GM19351 (cell line): ENCODE measurements at regions not wholly inside any gene's neighbourhood (a gene's known extent, or its start where the extent isn't known, plus 50 kb on each side); places are given as distances from the start of the nearest gene placed in this dataset.

ENCODE experiments used
- ATAC-seq: cut with Tn5 transposase; IDR thresholded peaks from one replicate; pipeline ENCODE4 v1.9.1; 2021; ENCODE audit warnings: mild to moderate bottlenecking, moderate library complexity; ENCODE audit not compliant: unreplicated experiment

GRCh38 chr9:86703346-86703745, 244.0 kb downstream of the GAS1 start:
- no peak for ATAC-seq

DNA sequence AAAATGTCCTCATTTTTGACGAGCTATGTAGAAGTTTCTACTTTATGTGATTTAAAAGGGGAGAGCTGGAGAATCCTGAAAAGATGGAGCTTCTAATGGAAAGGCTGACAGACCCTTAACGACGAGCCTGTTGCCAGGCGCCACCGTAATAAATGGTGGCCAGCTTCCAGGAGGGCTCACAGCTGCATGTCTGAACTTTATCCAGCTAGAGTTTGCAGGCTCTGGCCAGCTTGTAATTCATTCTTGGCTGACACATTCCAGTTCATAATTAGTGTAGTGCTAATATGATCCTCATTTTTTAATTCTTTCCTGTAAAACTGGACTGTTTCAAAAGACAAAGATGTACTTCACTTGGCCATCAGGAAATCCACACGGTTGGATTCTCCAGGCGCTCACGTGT, 246.7 kb downstream of the GAS1 start:
- no peak for ATAC-seq

GRCh38 chr9:86697999-86698398, 249.3 kb downstream of the GAS1 start:
- no peak for ATAC-seq

- ATAC-seq = no peak
These were observed 250.1 kb downstream of the GAS1 start for GRCh38 chr9:86697213-86697612.

- ATAC-seq = no peak
These were observed 251.3 kb downstream of the GAS1 start for GRCh38 chr9:86695910-86696424.

DNA sequence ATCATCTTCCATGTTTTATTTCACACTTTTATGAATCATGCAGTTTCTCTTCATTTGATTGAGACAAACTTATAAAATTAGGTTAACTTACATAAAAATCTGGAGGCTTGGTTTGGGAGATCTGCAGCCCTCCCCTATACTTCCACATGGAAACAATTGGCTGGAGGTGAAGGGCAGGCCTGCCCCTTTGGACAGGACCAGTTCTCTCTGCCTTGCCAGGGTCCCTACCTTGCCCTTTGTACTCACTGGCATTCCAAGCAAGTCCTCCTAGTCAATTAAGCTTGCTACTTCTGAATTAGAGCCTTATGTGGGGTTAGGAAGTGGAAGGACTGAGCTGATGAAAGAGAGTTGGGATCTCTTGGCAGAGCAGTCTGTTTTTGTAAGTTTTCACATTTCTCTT, 257.3 kb downstream of the GAS1 start:
- no peak for ATAC-seq

- no peak for ATAC-seq
These were observed 259.5 kb downstream of the GAS1 start for GRCh38 chr9:86687788-86688187.

DNA sequence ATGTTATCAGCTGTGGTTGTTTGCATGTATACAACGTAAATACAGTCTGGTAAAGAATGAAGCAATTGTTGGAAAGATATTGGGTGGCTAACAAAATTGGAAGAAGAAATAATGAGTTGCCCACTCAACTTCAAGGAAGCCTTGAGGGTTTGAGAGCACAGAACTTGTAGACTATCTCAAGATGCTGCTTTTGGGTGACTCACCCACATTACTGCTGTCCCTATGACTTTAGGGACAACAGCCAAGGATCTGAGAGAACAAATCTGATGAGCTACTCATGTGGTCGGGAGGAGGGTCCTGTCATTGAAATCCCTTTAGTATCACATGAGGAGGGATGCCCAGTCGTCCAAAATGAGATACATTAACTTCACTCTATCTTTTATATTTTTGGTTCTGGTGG, 261.8 kb downstream of the GAS1 start:
- ATAC-seq = no peak

- no peak for ATAC-seq
These were observed 263.2 kb downstream of the GAS1 start for GRCh38 chr9:86684148-86684547.

DNA sequence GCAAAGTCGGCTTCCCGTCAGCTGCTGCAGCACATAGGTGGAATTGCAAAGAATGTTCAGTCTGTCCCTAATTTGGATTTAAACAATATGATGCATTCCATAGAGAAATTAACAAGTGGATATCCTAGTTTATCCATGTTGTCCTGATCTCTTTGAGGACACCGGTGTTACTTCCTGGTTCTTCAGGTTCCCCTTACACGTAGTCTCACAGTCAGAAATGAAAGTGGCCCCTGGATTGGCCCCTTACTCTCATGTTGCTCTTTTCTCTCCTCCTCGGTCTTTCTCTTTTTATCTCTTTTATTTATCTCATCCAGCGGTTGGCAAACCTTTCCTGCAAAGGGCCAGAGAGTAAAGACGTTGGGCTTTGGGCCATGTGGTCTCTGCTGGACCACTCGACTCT, 265.1 kb downstream of the GAS1 start:
- no peak for ATAC-seq

DNA sequence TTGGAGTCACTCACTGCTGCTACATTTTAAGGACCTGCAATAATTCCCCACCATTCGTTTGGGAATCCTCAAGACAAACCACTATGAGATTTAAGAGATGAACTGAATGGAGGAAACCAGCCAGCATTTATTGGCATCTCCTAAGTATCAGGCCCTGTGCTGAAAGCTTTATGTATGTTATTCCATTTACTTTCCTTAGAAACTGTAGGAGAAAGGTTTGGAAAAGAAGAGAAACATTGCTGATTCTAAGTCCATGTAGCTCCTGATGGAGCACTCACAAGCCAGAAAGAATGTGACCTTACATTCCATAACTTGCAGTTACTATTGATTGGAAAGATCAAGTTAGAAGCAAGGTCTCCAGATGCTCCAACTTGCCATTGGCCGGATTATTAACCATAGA, 267.4 kb downstream of the GAS1 start:
- no peak for ATAC-seq

GRCh38 chr9:86676396-86676795, 270.9 kb downstream of the GAS1 start:
- ATAC-seq = no peak

DNA sequence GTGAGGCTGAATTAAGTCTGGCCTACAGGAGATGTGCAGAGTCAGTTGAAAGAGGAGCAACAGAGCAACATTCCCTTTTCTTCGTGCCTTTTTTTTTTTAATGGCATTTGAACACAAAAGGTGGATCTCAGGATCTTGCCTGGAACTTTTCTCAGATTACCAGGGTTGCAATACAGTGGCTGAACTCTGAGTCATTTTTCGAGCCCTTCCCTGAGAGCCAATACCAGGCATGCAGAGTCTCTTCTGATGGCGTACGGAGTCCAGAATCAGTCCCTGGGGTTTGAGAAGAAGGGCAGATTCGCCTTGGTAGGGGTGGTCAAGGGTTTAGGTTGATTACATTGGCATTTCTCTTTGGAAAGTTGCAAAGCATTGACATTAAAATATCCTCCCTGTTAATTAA, 271.5 kb downstream of the GAS1 start:
- no peak for ATAC-seq

- ATAC-seq = no peak
These were observed 272.8 kb downstream of the GAS1 start for GRCh38 chr9:86674487-86674886.

- ATAC-seq = no peak
These were observed 274.3 kb downstream of the GAS1 start for GRCh38 chr9:86672966-86673365.

GRCh38 chr9:86672301-86672700, 275.0 kb downstream of the GAS1 start:
- ATAC-seq = no peak

DNA sequence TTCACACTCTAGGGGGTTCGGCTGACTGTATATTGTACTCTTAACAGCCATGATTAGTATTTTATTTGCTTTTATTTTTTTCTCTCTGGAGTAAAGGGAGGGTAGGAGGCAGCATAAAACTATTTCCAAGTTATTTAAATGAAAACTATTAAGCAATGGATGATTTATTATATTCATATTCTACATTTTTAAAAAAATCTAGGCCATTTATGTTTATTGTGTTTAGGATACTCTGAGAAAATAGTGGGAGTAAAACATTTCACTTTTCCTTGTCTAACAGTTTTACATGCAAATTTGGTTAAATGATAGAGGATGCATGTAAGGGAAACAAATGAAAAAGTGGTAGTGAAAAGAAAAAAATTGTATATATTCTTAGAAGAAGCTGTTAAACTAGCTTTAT, 276.3 kb downstream of the GAS1 start:
- ATAC-seq = no peak

- ATAC-seq = no peak
These were observed 276.8 kb downstream of the GAS1 start for GRCh38 chr9:86670536-86670935.

GRCh38 chr9:86670076-86670475, 277.2 kb downstream of the GAS1 start:
- ATAC-seq = no peak

DNA sequence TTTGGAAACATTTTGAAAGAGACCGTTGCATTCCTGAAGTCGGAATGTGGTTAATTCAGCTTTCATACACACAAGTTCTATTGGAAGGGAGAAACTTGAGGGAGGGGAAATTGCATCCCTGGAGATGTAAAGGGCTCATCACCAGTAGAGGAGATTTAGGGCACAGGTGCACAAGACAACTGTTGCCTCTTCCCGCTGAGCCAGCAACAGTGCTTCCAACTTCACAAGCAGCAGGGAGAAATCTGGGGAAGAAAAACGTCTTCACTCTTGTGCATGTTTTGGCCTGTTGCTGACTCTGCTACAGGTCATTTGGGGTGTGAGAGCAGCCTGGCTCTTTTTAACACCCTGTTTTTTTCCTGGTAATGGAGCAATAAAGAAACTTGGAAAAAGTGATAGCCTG, 277.9 kb downstream of the GAS1 start:
- ATAC-seq = no peak

GRCh38 chr9:86668488-86668887, 278.8 kb downstream of the GAS1 start:
- ATAC-seq = no peak

DNA sequence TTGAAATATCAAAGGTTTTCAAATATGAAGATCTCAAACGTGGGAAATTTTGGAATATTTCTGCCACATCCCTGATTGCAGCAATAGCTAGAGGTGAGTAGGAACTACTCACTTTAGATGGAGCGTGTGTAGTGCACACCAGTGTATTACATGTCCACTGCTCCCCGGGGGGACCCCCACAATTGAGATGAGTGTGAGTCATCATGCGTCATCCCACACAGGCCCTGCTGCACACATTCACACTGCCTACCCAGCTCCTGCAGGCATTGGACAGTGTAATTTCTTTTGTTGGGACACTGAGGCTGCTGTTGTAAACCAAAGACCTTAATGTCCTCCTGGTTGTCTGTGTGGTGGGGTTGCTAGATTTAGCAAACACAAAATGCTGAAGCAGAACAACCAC, 280.0 kb downstream of the GAS1 start:
- no peak for ATAC-seq

- no peak for ATAC-seq
These were observed 281.9 kb downstream of the GAS1 start for GRCh38 chr9:86665416-86665815.

DNA sequence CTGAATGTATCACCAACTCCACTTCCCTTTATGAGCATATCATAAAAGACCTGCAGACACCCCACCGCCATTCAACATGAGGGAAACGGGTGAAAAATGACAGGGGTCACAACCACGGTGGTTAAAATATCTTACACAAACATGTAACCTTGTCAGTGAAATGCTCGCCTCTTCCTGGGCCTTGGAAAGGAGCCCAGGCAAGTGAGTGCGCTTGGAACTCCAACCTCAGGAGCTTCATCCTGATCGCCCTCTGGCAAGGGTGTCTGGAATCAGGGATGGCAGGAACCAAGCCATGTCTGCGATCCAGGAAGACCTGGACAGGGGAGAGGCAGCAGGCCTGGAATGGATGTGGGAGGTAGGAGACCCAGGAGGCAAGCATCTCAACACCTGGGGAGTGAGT, 282.7 kb downstream of the GAS1 start:
- ATAC-seq = no peak
